Activated naive CD8-positive, alpha-beta T cell treated with anti-CD3 and anti-CD28 coated beads, Interleukin-2, amount 50 U/mL, for 24 hours (primary cell): ENCODE measurements at regions not wholly inside any gene's neighbourhood (a gene's known extent, or its start where the extent isn't known, plus 50 kb on each side); places are given as distances from the start of the nearest gene placed in this dataset.

Experiments used
- ATAC-seq: fragments of 150-1000 bp; cut with Tn5 transposase; one replicate; pipeline ENCODE4 v1.10.0; 2021
- DNase-seq: peaks from one replicate; pipeline ENCODE4 v3.0.0; 2021
- H3K27ac Mint-ChIP-seq: one replicate; pipeline ENCODE4 v1.8.0; 2021; ENCODE audit warnings: mild to moderate bottlenecking, mixed read lengths
- H3K27me3 Mint-ChIP-seq: one replicate; pipeline ENCODE4 v1.8.0; 2021; ENCODE audit warnings: mixed read lengths
- H3K36me3 Mint-ChIP-seq: one replicate; pipeline ENCODE4 v1.8.0; 2021; ENCODE audit warnings: low read depth, mixed read lengths
- H3K4me1 Mint-ChIP-seq: one replicate; pipeline ENCODE4 v1.8.0; 2021; ENCODE audit warnings: mixed read lengths
- H3K4me3 Mint-ChIP-seq: one replicate; pipeline ENCODE4 v1.8.0; 2021; ENCODE audit warnings: mild to moderate bottlenecking, moderate library complexity, mixed read lengths
- H3K9me3 Mint-ChIP-seq: one replicate; pipeline ENCODE4 v1.8.0; 2021; ENCODE audit warnings: mixed read lengths

- Mint-ChIP-seq H3K9me3 (no peaks in the 10 kb centered on the region), H3K36me3 (no peaks in the 10 kb centered on the region), H3K27ac (no peak overlapping the region), H3K4me3 (no peak overlapping the region), H3K4me1 (peaks cover 7% of the 10 kb centered on the region), H3K27me3 (peaks cover 4% of the 10 kb centered on the region)
- DNase-seq (no peak), ATAC-seq (no peak)
Measured at GRCh38 chr16:86450691-86451090, 59.6 kb upstream of the FOXF1 start.

- no peaks in the 10 kb centered on the region for H3K9me3 Mint-ChIP-seq
- peaks cover 7% of the 10 kb centered on the region for H3K4me1 Mint-ChIP-seq
- DNase-seq (no peak), ATAC-seq (no peak)
- H3K27me3 Mint-ChIP-seq, result peaks cover 6% of the 10 kb centered on the region
- H3K4me3 Mint-ChIP-seq, result no peak overlapping the region
- no peak overlapping the region for H3K27ac Mint-ChIP-seq
- H3K36me3 Mint-ChIP-seq, result no peaks in the 10 kb centered on the region
Measured at GRCh38 chr16:86452451-86452850, 57.9 kb upstream of the FOXF1 start.

GRCh38 chr16:86455116-86455515 is 55.2 kb upstream of the FOXF1 start:
- no peaks in the 10 kb centered on the region for H3K36me3 Mint-ChIP-seq
- H3K27ac Mint-ChIP-seq, result peak overlapping the region; percentile 37
- H3K4me1 Mint-ChIP-seq, result no peaks in the 10 kb centered on the region
- ATAC-seq (no peak), DNase-seq (no peak)
- no peaks in the 10 kb centered on the region for H3K9me3 Mint-ChIP-seq
- no peak overlapping the region for H3K4me3 Mint-ChIP-seq
- H3K27me3 Mint-ChIP-seq, result peaks cover 15% of the 10 kb centered on the region

- H3K9me3 Mint-ChIP-seq, result peaks cover 2% of the 10 kb centered on the region
- H3K27me3 Mint-ChIP-seq, result peaks cover 13% of the 10 kb centered on the region
- ATAC-seq (no peak), DNase-seq (no peak)
- H3K27ac Mint-ChIP-seq, result no peak overlapping the region
- H3K36me3 Mint-ChIP-seq, result no peaks in the 10 kb centered on the region
- no peaks in the 10 kb centered on the region for H3K4me1 Mint-ChIP-seq
- no peak overlapping the region for H3K4me3 Mint-ChIP-seq
Measured at GRCh38 chr16:86455640-86456039, 54.7 kb upstream of the FOXF1 start.

GRCh38 chr16:86457501-86458148 is 52.7 kb upstream of the FOXF1 start:
- H3K27ac Mint-ChIP-seq, result no peak overlapping the region
- H3K27me3 Mint-ChIP-seq, result peaks cover 11% of the 10 kb centered on the region
- DNase-seq (no peak), ATAC-seq (no peak)
- no peaks in the 10 kb centered on the region for H3K36me3 Mint-ChIP-seq
- H3K4me3 Mint-ChIP-seq, result no peak overlapping the region
- peaks cover 15% of the 10 kb centered on the region for H3K9me3 Mint-ChIP-seq
- H3K4me1 Mint-ChIP-seq, result no peaks in the 10 kb centered on the region

- no peak for DNase-seq
- H3K4me1 Mint-ChIP-seq, result no peaks in the 10 kb centered on the region
- peaks cover 11% of the 10 kb centered on the region for H3K27me3 Mint-ChIP-seq
- H3K36me3 Mint-ChIP-seq, result no peaks in the 10 kb centered on the region
- H3K27ac Mint-ChIP-seq, result no peak overlapping the region
- H3K4me3 Mint-ChIP-seq, result no peak overlapping the region
- ATAC-seq, result no peak
- peaks cover 15% of the 10 kb centered on the region for H3K9me3 Mint-ChIP-seq
Measured at GRCh38 chr16:86458149-86458777, 52.1 kb upstream of the FOXF1 start.

- no peak for ATAC-seq
- Mint-ChIP-seq H3K27me3 (peaks cover 11% of the 10 kb centered on the region), H3K27ac (no peak overlapping the region), H3K9me3 (peaks cover 20% of the 10 kb centered on the region), H3K36me3 (no peaks in the 10 kb centered on the region), H3K4me3 (no peak overlapping the region), H3K4me1 (no peaks in the 10 kb centered on the region)
- DNase-seq, result no peak
Measured at GRCh38 chr16:86459266-86459665, 51.1 kb upstream of the FOXF1 start.
